Fibroblast of villous mesenchyme (primary cell): ENCODE measurements at regions not wholly inside any gene's neighbourhood (a gene's known extent, or its start where the extent isn't known, plus 50 kb on each side); places are given as distances from the start of the nearest gene placed in this dataset.
"Not testable (repeated sequence)": the region's sequence is repeated elsewhere in the genome, so short reads cannot be mapped to it uniquely, and the experiment has no call there.

Experiments
- DNase-seq: peaks from one replicate; pipeline ENCODE4 v3.0.0-alpha.2; 2010; ENCODE audit warnings: low read depth
- H3K4me3 ChIP-seq: 2 replicates; pipeline ENCODE4 v1.5.1; 2011; ENCODE audit warnings: low read depth, mild to moderate bottlenecking, low read length
- CTCF ChIP-seq: IDR thresholded peaks from 2 replicates; pipeline ENCODE4 v1.5.1; 2012; ENCODE audit warnings: low read depth, mild to moderate bottlenecking, low read length; ENCODE audit not compliant: insufficient read depth

- H3K4me3 ChIP-seq = no peak overlapping the region
- no peak for DNase-seq
- TF ChIP-seq CTCF = no peak
Measured at GRCh38 chr17:79560527-79560926, 50.3 kb downstream of the RBFOX3 start.

GRCh38 chr17:79559111-79559887, 51.6 kb downstream of the RBFOX3 start:
- H3K4me3 ChIP-seq = no peak overlapping the region
- TF ChIP-seq CTCF = no peak
- DNase-seq = no peak

- no peak overlapping the region for H3K4me3 ChIP-seq
- DNase-seq = no peak
- TF ChIP-seq CTCF = no peak
Measured at GRCh38 chr17:79558091-79558900, 52.6 kb downstream of the RBFOX3 start.

GRCh38 chr17:79557276-79558090, 53.4 kb downstream of the RBFOX3 start:
- TF ChIP-seq CTCF = no peak
- no peak overlapping the region for H3K4me3 ChIP-seq
- DNase-seq = no peak

- no peak overlapping the region for H3K4me3 ChIP-seq
- DNase-seq = no peak
- TF ChIP-seq CTCF = no peak
Measured at GRCh38 chr17:79556271-79556670, 54.6 kb downstream of the RBFOX3 start.

- H3K4me3 ChIP-seq = no peak overlapping the region
- DNase-seq = no peak
Measured at GRCh38 chr17:79555543-79555942, 55.3 kb downstream of the RBFOX3 start.

GRCh38 chr17:79554346-79554745, 56.5 kb downstream of the RBFOX3 start:
- not testable (repeated sequence) for H3K4me3 ChIP-seq

More at GRCh38 chr17:79555543-79555942, 55.3 kb downstream of the RBFOX3 start:
- TF ChIP-seq CTCF = no peak

More at GRCh38 chr17:79554346-79554745, 56.5 kb downstream of the RBFOX3 start:
- DNase-seq = not testable (repeated sequence)
